Peyer's patch (tissue), 4 donors: ENCODE measurements at regions not wholly inside any gene's neighbourhood (a gene's known extent, or its start where the extent isn't known, plus 50 kb on each side); places are given as distances from the start of the nearest gene placed in this dataset.

Experiments
- POLR2A ChIP-seq, 2 donors: fragments of 450-650 bp; IDR thresholded peaks; one replicate each; pipeline ENCODE4 v1.5.1; 2017; ENCODE audit warnings: antibody characterized with exemption in 2 of 2, mild to moderate bottlenecking in 2 of 2, moderate library complexity in 2 of 2
- TF ChIP-seq, protein P1 (sequence below), 6 experiments: fragments of 450-650 bp in 4 of 6; fragments of 200-600 bp in 2 of 6; sonication (generic) in 1 of 6; IDR thresholded peaks; one replicate each; pipeline ENCODE4 v1.5.1; 2017 to 2019; ENCODE audit warnings: antibody characterized with exemption in 6 of 6, mild to moderate bottlenecking in 3 of 6, moderate library complexity in 1 of 6

- TF ChIP-seq, protein P1, sequence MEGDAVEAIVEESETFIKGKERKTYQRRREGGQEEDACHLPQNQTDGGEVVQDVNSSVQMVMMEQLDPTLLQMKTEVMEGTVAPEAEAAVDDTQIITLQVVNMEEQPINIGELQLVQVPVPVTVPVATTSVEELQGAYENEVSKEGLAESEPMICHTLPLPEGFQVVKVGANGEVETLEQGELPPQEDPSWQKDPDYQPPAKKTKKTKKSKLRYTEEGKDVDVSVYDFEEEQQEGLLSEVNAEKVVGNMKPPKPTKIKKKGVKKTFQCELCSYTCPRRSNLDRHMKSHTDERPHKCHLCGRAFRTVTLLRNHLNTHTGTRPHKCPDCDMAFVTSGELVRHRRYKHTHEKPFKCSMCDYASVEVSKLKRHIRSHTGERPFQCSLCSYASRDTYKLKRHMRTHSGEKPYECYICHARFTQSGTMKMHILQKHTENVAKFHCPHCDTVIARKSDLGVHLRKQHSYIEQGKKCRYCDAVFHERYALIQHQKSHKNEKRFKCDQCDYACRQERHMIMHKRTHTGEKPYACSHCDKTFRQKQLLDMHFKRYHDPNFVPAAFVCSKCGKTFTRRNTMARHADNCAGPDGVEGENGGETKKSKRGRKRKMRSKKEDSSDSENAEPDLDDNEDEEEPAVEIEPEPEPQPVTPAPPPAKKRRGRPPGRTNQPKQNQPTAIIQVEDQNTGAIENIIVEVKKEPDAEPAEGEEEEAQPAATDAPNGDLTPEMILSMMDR (IDR thresholded peaks at IDR 0.05): no peak
- TF ChIP-seq POLR2A (IDR thresholded peaks at IDR 0.05): no peak
Observed at GRCh38 chr3:25365636-25366035, 62.4 kb upstream of the RARB start.
